T-helper 2 cell (primary cell): ENCODE measurements at regions not wholly inside any gene's neighbourhood (a gene's known extent, or its start where the extent isn't known, plus 50 kb on each side); places are given as distances from the start of the nearest gene placed in this dataset.

Experiments
- DNase-seq, 5 experiments: peaks; one replicate each; pipeline versions ENCODE4 v3.0.0 to v3.0.0-alpha.2; 2012 to 2022

DNA sequence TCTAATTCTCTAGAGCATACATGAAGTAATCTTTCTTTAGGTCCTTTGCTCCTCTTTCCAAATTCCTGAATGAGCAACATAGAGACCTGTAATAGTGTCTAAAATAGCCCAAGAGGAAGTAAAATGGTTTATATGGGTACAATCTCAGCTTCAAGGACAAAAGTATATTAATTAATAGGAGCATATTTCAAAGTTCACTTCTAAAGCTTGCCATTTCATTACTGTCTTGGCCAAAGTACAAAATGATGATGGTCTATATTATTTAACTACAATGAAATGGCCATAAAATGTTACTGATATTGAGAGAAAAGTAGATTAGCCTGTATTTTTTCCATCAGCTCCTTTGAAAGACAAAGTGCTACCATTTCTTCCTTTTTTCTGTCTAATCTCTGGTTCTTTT lies 410.4 kb upstream of the NOVA1 start:
- no peak for DNase-seq

DNA sequence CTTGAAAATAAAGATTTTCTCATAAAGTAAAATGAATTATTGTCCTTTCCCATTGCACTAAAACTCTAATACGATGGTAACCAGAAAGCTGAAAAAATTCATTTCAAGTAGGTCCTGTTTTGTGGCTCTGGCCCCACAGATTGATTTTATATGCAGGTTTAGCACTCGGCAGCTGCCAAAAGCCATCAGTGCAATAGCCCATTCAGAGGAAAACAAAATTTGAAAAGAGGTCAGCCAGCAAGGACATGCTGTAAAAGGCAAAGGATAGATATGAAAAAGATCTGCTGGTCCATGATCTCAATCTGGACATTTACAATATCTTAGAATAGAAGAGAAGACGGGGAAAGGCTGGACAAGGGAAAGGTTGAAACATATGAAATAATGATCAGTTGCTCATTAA lies 414.8 kb upstream of the NOVA1 start:
- DNase-seq, result no peak

- DNase-seq, result no peak
Measured at GRCh38 chr14:27013678-27014077, 415.8 kb upstream of the NOVA1 start.

- DNase-seq, result no peak
Measured at GRCh38 chr14:27015065-27015464, 417.2 kb upstream of the NOVA1 start.

GRCh38 chr14:27025648-27026047 lies 427.8 kb upstream of the NOVA1 start:
- no peak for DNase-seq

DNA sequence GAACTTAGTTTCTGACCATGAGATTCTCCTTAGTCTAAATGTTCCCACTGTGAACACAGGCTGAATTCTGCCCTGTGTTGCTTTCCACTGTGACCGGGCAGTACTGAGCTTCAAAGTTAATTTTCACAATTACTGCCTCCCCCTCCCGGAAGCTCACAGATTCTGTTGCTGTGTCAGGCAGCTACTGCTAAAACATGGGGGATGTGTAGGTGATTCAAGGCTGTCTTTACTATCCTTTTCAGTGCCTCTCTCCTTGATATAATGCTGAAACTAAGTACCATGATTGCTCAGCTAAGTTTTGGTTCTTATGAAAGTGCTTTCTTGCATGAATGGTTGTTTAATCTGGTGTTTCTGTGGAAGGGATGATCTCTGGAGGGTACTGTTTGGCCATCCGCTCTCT lies 428.3 kb upstream of the NOVA1 start:
- DNase-seq, result no peak

- no peak for DNase-seq
Measured at GRCh38 chr14:27040552-27040951, 442.7 kb upstream of the NOVA1 start.

- no peak for DNase-seq
Measured at GRCh38 chr14:27049701-27050100, 451.9 kb upstream of the NOVA1 start.

DNA sequence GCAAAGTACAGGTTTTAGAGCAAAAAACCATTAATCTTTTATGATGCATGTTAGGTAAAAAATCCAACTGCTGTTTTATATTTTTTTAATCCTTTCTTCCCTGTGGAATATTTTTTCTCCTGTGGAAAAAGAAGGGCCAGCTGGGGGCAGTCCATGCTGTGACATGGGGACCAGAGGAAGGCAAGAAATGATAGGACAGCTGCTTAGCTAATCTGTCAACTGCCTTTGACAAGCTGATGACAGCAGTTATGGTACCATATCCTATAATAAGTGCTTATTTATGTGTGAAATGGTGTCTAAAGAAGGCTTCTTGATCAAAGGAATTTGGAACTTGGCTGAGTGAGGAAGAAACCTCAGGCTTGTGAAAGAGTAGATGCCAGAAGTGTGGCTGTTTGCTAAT lies 452.4 kb upstream of the NOVA1 start:
- DNase-seq, result no peak

DNA sequence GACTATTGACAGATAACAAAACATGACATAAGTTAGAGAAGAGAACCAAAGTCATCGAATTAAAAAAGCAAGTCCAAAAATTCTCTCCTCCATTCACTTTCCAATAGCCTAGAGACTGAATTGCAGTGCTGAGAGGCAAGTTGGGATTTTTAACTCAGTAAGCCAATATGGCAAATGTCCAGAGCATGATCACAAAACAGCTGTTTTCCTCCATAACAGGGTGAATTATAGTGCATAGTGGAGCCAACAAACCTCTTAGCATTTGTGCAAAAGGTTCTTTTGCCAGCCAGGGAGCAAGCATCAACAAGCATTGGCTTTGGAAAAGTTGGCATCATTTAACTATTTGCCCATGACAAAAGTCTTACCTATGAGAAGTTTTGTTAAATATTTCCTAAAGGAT lies 458.8 kb upstream of the NOVA1 start:
- DNase-seq, result no peak

DNA sequence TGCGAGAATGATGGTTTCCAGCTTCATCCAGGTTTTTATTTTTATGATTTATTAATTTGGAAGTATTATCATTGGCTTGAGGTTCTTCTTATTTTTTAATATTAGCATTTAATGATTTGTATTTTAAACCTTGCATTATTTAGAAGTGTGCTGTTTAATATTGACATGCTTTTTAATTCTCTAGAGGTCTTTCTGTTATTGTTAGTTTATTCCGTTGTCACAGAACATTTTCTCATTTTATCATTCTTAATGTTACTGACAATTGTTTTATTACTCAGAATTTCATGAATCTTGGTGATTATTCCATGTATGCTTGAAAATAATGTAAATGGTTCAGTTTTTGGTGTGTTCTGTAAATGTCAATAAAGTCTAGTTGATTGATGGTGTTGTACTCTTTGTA lies 463.5 kb upstream of the NOVA1 start:
- no peak for DNase-seq

GRCh38 chr14:27063959-27064358 lies 466.1 kb upstream of the NOVA1 start:
- DNase-seq, result no peak

- no peak for DNase-seq
Measured at GRCh38 chr14:27065886-27066285, 468.1 kb upstream of the NOVA1 start.

DNA sequence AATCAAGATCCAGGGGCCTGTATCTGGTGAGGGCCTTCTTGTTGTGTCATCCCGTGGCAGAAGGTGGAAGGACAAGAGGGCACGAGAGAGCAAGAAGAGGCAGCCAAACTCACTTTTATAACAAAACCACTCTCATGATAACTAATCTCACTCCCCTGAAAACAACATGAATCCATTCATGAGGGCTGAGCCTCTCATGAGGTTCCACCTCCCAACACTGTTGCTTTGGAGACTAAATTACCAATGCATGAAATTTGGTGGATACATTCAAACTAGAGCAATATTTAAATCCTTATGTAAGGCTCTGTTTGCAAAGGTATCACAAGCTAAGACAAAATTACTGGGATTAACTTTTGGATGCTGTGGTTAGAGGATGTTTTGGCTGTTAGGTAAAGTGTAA lies 470.1 kb upstream of the NOVA1 start:
- no peak for DNase-seq

DNA sequence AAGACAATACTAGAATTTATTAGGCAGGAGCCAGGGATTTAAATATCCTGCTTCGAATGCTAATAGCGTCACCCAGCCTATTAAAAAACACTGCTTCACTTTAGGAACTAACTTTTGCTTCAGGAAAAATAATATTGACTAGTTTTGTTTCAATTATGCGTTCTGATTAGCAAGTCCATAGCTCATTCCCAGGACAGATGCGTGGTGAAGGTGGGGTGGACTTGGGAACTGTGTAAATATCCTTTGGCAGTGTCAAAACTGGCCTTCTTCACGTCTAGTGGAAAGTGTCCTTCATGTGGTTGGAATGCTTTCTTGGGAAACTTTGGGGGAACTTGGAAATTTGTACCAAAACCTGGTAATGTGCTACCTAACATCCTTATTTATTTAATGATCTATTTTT lies 474.8 kb upstream of the NOVA1 start:
- no peak for DNase-seq

GRCh38 chr14:27075503-27075902 lies 477.7 kb upstream of the NOVA1 start:
- DNase-seq, result no peak

- DNase-seq, result no peak
Measured at GRCh38 chr14:27077214-27077613, 479.4 kb upstream of the NOVA1 start.

DNA sequence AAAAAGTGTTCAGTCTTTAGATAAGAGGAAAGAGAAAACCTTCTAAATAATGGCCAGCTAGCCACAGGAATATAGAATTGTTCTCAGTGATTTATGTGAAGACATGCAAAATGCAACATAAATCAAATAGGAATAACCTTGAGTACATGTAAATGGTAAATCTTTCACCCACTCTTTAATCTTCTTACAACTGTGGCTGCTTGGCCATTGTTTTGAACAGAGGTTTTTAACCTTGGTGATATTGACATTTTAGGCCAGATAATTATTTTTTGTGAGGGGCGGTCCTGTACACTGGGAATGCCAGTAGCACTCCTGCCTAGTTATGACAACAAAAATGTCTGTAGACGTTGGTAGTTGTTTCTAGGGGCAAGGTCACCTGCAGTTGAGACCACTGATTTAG lies 479.9 kb upstream of the NOVA1 start:
- no peak for DNase-seq

DNA sequence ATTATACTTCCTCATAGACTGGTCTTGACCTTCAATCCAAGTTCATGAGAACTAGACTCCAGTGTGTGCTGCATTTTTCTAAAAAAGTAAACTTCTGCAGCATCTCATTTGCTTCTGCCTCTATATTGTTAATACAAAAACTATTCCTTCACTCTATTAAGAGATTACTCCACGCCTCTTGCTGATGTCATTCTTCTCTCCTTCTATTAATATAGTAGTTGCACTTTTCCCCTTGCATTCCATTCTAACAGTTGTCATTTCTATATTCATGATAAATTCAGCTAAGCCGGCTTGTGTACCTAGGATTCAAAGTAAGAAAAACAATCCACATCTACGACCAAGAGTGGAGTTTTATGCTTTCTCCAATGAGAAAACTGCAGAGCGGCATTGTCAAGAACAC lies 480.4 kb upstream of the NOVA1 start:
- no peak for DNase-seq

- no peak for DNase-seq
Measured at GRCh38 chr14:27079716-27080115, 481.9 kb upstream of the NOVA1 start.

DNA sequence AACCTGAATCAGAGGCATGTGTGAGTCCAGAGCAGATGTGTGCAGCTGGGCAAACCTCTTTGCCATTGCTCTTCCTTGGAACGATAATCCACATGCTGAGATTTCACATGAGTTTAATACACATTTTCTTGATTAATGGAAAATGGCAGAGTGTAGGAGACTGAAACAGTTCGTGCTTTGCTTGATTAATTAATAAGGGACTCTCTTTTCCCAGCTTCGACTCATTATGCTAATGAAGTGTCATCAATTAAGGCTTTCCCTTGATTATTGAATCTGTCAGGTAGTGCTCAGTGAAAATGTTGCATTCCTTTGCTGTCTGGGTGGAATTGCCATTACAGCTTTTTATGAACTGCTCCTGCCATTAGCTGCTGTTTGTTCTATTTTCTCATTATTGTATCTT lies 487.7 kb upstream of the NOVA1 start:
- no peak for DNase-seq

DNA sequence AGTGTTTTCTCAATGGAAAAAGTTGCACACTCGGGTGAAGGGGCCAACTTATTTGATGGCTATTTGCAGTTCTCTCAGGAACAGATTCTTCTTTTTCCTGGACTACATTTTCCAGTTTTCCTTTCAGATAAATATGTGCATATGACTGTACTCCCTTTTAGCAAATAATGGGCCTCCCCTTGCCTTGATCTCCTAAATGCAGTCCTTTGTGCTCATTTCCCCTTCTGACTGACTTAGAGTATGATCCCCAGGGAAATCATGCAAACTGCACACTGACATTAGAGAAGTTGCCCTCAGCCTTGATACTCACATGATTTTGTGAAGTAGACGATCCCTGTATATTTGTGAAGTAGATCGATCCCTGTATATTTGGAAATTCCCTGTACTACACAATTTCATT lies 492.9 kb upstream of the NOVA1 start:
- DNase-seq, result no peak

- DNase-seq, result no peak
Measured at GRCh38 chr14:27091973-27092372, 494.1 kb upstream of the NOVA1 start.

DNA sequence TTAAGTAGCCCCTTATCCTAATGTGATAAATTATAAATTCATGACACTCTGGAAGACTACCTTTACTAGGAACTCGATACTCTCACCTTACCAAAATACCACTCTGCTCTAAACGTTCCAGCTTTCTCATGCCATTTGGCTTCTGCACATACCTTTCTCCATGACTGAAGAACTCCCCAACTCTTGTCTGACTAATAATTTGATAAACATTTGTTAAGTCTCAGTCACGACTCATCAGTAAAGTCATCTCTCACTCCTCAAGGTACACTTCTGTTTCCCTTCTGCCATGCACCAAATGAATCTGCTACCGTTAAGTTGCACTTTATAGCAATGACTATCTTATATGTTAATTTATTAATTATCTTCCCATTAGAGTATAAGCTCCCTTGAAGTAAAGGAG lies 498.3 kb upstream of the NOVA1 start:
- no peak for DNase-seq

DNA sequence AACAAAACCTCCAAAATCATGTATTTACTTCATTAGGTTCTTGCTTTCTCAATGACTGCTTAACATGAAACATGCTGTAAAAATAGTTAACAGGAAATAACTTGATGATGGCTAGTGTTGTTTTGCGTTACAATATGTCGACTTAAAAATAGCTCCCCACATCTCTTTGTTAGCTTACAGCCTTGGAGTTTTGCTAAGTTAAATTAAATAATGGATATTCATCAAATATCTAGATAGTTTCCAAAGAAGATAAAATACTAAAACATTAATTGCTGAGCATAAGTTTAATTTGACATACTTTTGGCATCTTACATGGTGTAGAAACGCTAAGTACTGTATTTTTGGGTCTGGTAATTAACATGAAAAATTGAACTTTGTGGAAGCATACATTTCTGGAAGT lies 500.6 kb upstream of the NOVA1 start:
- no peak for DNase-seq

- no peak for DNase-seq
Measured at GRCh38 chr14:27114180-27114579, 516.3 kb upstream of the NOVA1 start.
